Thyroid gland (tissue), 4 donors: ENCODE measurements at regions not wholly inside any gene's neighbourhood (a gene's known extent, or its start where the extent isn't known, plus 50 kb on each side); places are given as distances from the start of the nearest gene placed in this dataset.

Experiments used
- POLR2A ChIP-seq, 2 donors: fragments of 450-650 bp; IDR thresholded peaks; one replicate each; pipeline ENCODE4 v1.6.1; 2017; ENCODE audit warnings: antibody characterized with exemption in 2 of 2, mild to moderate bottlenecking in 2 of 2, moderate library complexity in 1 of 2
- TF ChIP-seq, protein P1 (sequence below), 6 experiments: fragments of 200-600 bp in 3 of 6; fragments of 450-650 bp in 3 of 6; sonication (generic) in 3 of 6; IDR thresholded peaks; one replicate each; pipeline ENCODE4 v1.5.1; 2016 to 2019; ENCODE audit warnings: antibody characterized with exemption in 6 of 6, mild to moderate bottlenecking in 2 of 6, inconsistent platforms in 1 of 6, moderate library complexity in 1 of 6

DNA sequence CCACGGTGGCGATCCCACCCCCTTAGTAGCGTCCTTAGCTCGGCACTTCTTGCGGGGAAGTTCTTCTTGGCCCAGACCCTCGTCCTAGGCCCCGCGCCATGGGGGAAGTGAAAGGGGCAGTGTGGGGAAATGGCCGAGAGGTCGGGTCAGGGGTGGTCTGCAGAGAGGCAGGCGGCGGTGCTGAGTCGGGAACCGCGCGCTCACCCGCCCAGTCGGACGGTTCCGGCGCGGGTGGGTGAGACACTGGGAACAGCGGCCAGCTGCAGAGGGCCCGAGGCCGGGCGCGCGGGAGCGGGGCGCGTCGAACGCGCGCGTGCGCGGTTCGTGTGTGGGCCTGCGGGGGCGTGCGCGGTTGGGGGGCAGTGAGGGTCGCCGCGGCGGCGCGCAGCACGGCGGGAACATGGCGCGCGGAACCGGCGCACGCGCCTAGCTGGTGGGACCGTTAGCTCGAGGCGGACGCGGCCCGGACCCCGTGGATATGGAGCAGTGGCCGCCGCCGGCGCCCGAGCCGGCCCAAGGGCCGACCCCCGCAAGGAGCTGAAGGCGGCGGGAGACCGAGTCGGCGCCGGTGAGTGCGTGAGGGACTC lies 246.9 kb downstream of the GOLGA6L6 start:
- TF ChIP-seq, protein P1, sequence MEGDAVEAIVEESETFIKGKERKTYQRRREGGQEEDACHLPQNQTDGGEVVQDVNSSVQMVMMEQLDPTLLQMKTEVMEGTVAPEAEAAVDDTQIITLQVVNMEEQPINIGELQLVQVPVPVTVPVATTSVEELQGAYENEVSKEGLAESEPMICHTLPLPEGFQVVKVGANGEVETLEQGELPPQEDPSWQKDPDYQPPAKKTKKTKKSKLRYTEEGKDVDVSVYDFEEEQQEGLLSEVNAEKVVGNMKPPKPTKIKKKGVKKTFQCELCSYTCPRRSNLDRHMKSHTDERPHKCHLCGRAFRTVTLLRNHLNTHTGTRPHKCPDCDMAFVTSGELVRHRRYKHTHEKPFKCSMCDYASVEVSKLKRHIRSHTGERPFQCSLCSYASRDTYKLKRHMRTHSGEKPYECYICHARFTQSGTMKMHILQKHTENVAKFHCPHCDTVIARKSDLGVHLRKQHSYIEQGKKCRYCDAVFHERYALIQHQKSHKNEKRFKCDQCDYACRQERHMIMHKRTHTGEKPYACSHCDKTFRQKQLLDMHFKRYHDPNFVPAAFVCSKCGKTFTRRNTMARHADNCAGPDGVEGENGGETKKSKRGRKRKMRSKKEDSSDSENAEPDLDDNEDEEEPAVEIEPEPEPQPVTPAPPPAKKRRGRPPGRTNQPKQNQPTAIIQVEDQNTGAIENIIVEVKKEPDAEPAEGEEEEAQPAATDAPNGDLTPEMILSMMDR (IDR thresholded peaks at IDR 0.05), result no peak
- no peak for TF ChIP-seq POLR2A (IDR thresholded peaks at IDR 0.05)
